ENCODE measurements at regions not wholly inside any gene's neighbourhood (a gene's known extent, or its start where the extent isn't known, plus 50 kb on each side); places are given as distances from the start of the nearest gene placed in this dataset.

GRCh38 chr9:95629585-95629984 lies 112.8 kb upstream of the PTCH1 start:
- no peaks in the 10 kb centered on the region for H3F3A ChIP-seq (replicated peaks; ENCODE audit: low read depth)
- no peak overlapping the region for H3K27ac ChIP-seq (ENCODE audit: low read depth)
- Mint-ChIP-seq H3K27ac (no peak overlapping the region), H3K4me1 (peaks cover 11% of the 10 kb centered on the region), H3K36me3 (ENCODE audit: low read depth) (no peaks in the 10 kb centered on the region), H3K9me3 (no peaks in the 10 kb centered on the region; the same call in 1 of the 3 replicates), H3K4me3 (no peak overlapping the region), H3K27me3 (ENCODE audit: insufficient read depth, low read depth, poor library complexity) (peaks cover 5% of the 10 kb centered on the region)
- no peaks in the 10 kb centered on the region for H4K20me1 ChIP-seq (replicated peaks; ENCODE audit: insufficient read depth)
- peaks cover 10% of the 10 kb centered on the region for H3K9me2 ChIP-seq (ENCODE audit: insufficient read depth)
- no peak for ATAC-seq
- no peak overlapping the region for H3K4me3 ChIP-seq
- H3K27me3 ChIP-seq (ENCODE audit: insufficient read depth) = no peaks in the 10 kb centered on the region
- H3K4me1 ChIP-seq (ENCODE audit: insufficient read depth) = no peaks in the 10 kb centered on the region
- TF ChIP-seq ZNF462 (CRISPR knock-in tag; IDR thresholded peaks at IDR 0.05) = no peak
- TF ChIP-seq CREB1 (CRISPR knock-in tag; IDR thresholded peaks at IDR 0.05; ENCODE audit: low read depth) = no peak
- no peak for TF ChIP-seq REST (IDR thresholded peaks at IDR 0.05; ENCODE audit: unreplicated experiment)
- TF ChIP-seq JUNB (IDR thresholded peaks at IDR 0.05; ENCODE audit: unreplicated experiment) = no peak
- TF ChIP-seq ZNF114 (CRISPR knock-in tag; IDR thresholded peaks at IDR 0.05) = no peak
- no peak for TF ChIP-seq NANOG (IDR thresholded peaks at IDR 0.05; ENCODE audit: borderline replicate concordance)
- TF ChIP-seq EZH2 (IDR thresholded peaks at IDR 0.05; ENCODE audit: low read depth, unreplicated experiment) = no peak
- no peak for TF ChIP-seq ZNF331 (CRISPR knock-in tag; IDR thresholded peaks at IDR 0.05; ENCODE audit: low read depth)
- TF ChIP-seq POLR2AphosphoS5 (IDR thresholded peaks at IDR 0.05; ENCODE audit: low read depth) = no peak
- TF ChIP-seq, protein P1, sequence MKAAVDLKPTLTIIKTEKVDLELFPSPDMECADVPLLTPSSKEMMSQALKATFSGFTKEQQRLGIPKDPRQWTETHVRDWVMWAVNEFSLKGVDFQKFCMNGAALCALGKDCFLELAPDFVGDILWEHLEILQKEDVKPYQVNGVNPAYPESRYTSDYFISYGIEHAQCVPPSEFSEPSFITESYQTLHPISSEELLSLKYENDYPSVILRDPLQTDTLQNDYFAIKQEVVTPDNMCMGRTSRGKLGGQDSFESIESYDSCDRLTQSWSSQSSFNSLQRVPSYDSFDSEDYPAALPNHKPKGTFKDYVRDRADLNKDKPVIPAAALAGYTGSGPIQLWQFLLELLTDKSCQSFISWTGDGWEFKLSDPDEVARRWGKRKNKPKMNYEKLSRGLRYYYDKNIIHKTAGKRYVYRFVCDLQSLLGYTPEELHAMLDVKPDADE (IDR thresholded peaks at IDR 0.05) = no peak
- no peak for TF ChIP-seq EZH2phosphoT487 (IDR thresholded peaks at IDR 0.05; ENCODE audit: unreplicated experiment)
- TF ChIP-seq STAT1 (IDR thresholded peaks at IDR 0.05; ENCODE audit: unreplicated experiment) = no peak
- TF ChIP-seq, protein P2, sequence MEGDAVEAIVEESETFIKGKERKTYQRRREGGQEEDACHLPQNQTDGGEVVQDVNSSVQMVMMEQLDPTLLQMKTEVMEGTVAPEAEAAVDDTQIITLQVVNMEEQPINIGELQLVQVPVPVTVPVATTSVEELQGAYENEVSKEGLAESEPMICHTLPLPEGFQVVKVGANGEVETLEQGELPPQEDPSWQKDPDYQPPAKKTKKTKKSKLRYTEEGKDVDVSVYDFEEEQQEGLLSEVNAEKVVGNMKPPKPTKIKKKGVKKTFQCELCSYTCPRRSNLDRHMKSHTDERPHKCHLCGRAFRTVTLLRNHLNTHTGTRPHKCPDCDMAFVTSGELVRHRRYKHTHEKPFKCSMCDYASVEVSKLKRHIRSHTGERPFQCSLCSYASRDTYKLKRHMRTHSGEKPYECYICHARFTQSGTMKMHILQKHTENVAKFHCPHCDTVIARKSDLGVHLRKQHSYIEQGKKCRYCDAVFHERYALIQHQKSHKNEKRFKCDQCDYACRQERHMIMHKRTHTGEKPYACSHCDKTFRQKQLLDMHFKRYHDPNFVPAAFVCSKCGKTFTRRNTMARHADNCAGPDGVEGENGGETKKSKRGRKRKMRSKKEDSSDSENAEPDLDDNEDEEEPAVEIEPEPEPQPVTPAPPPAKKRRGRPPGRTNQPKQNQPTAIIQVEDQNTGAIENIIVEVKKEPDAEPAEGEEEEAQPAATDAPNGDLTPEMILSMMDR (conservative IDR thresholded peaks at IDR 0.05; ENCODE audit: low read depth in 2 of 2) = no peak
- DNase-seq (ENCODE audit: low spot score) = no peak
- no peaks in the 10 kb centered on the region for H3K79me2 ChIP-seq (replicated peaks; ENCODE audit: insufficient read depth)
- no peaks in the 10 kb centered on the region for H3K36me3 ChIP-seq (ENCODE audit: insufficient read depth)
- H2AFZ ChIP-seq = no peak overlapping the region
- H3K4me2 ChIP-seq = no peak overlapping the region

Data from GM23338 (cell line).